Colonic mucosa (tissue), 4 donors: ENCODE measurements at regions not wholly inside any gene's neighbourhood (a gene's known extent, or its start where the extent isn't known, plus 50 kb on each side); places are given as distances from the start of the nearest gene placed in this dataset.
"Not testable (repeated sequence)": the region's sequence is repeated elsewhere in the genome, so short reads cannot be mapped to it uniquely, and the experiment has no call there.

Experiments used
- DNase-seq: peaks from one replicate; pipeline ENCODE4 v3.0.0-alpha.2; 2020
- H3K27ac ChIP-seq: fragments of 200-600 bp; one replicate; pipeline ENCODE4 v1.8.0; 2021
- H3K27me3 ChIP-seq: fragments of 200-600 bp; one replicate; pipeline ENCODE4 v1.8.0; 2021
- H3K36me3 ChIP-seq: fragments of 200-600 bp; one replicate; pipeline ENCODE4 v1.8.0; 2021
- H3K4me1 ChIP-seq: fragments of 200-600 bp; one replicate; pipeline ENCODE4 v1.8.0; 2021; ENCODE audit warnings: mild to moderate bottlenecking
- H3K4me3 ChIP-seq: fragments of 200-600 bp; one replicate; pipeline ENCODE4 v1.8.0; 2021
- H3K9ac ChIP-seq, 2 donors: one replicate each; pipeline ENCODE4 v1.7.0; 2013; ENCODE audit warnings: control low read depth in 2 of 2, low read depth in 2 of 2, low read length in 2 of 2
- H3K9me3 ChIP-seq: fragments of 200-600 bp; one replicate; pipeline ENCODE4 v1.8.0; 2021
- CTCF ChIP-seq: fragments of 200-600 bp; IDR thresholded peaks from one replicate; pipeline ENCODE4 v1.8.0; 2022; ENCODE audit warnings: antibody characterized with exemption, mild to moderate bottlenecking
- intact Hi-C: fragments of 100-400 bp; cut with DNase I; formaldehyde crosslinking; loops from one replicate; pipeline ENCODE4 v1.14.1; 2022
- donor health status: healthy.
- donor health status: DM: no; HTN: no; CAD: no.
- donor health status: DM: no; HTN: no; CAD: no.

- H3K27ac ChIP-seq = no peak overlapping the region
- TF ChIP-seq CTCF = no peak
- H3K9me3 ChIP-seq = no peaks in the 10 kb centered on the region
- H3K27me3 ChIP-seq = no peaks in the 10 kb centered on the region
- intact Hi-C loops = no loop called here
- H3K9ac ChIP-seq = no peak overlapping the region
- H3K4me3 ChIP-seq = no peak overlapping the region
- H3K36me3 ChIP-seq = no peaks in the 10 kb centered on the region
- DNase-seq = no peak
- H3K4me1 ChIP-seq = no peaks in the 10 kb centered on the region
These were observed 1950.9 kb upstream of the DEFB115 start for GRCh38 chr20:29306390-29307072.

GRCh38 chr20:29307484-29307883 is 1950.0 kb upstream of the DEFB115 start:
- H3K27me3 ChIP-seq, intact Hi-C loops, H3K9me3 ChIP-seq, H3K9ac ChIP-seq, DNase-seq, H3K36me3 ChIP-seq, H3K27ac ChIP-seq, H3K4me1 ChIP-seq, H3K4me3 ChIP-seq: not testable (repeated sequence)

GRCh38 chr20:29308956-29309355 is 1948.5 kb upstream of the DEFB115 start:
- not testable (repeated sequence) for H3K9me3 ChIP-seq, H3K27ac ChIP-seq, DNase-seq

DNA sequence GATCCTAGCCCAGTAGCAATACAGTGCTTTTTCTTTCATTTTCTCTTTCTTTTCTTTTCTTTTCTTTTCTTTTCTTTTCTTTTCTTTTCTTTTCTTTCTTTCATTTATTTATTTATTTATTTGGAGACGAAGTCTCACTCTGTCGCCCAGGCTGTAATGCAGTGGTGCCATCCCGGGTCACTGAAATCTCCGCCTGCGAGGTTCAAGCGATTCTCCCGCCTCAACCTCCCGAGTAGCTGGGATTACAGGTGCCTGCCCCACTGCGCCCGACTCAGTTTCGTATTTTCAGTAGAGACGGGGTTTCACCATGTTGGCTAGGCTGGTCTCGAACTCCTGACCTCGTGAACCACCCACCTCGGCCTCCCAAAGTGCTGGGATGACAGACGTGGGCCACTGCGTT is 1948.0 kb upstream of the DEFB115 start:
- H3K27me3 ChIP-seq, DNase-seq, H3K27ac ChIP-seq, H3K9me3 ChIP-seq, H3K4me3 ChIP-seq, intact Hi-C loops, H3K4me1 ChIP-seq, H3K36me3 ChIP-seq, H3K9ac ChIP-seq: not testable (repeated sequence)

More at GRCh38 chr20:29308956-29309355, 1948.5 kb upstream of the DEFB115 start:
- H3K4me3 ChIP-seq, H3K9ac ChIP-seq, intact Hi-C loops, H3K4me1 ChIP-seq, H3K36me3 ChIP-seq, H3K27me3 ChIP-seq: not testable (repeated sequence)

- intact Hi-C loops, H3K27ac ChIP-seq, H3K9me3 ChIP-seq, H3K4me1 ChIP-seq, H3K4me3 ChIP-seq, H3K9ac ChIP-seq, H3K36me3 ChIP-seq, H3K27me3 ChIP-seq, DNase-seq: not testable (repeated sequence)
These were observed 1946.4 kb upstream of the DEFB115 start for GRCh38 chr20:29311046-29311445.

- H3K4me3 ChIP-seq, DNase-seq, H3K36me3 ChIP-seq, H3K4me1 ChIP-seq, H3K9me3 ChIP-seq, H3K27ac ChIP-seq, H3K9ac ChIP-seq, intact Hi-C loops, H3K27me3 ChIP-seq: not testable (repeated sequence)
These were observed 1944.8 kb upstream of the DEFB115 start for GRCh38 chr20:29312679-29313078.

- H3K27ac ChIP-seq = no peak overlapping the region
- no peaks in the 10 kb centered on the region for H3K27me3 ChIP-seq
- no peak for TF ChIP-seq CTCF
- no peaks in the 10 kb centered on the region for H3K36me3 ChIP-seq
- H3K9ac ChIP-seq = no peak overlapping the region
- intact Hi-C loops = no loop called here
- no peaks in the 10 kb centered on the region for H3K9me3 ChIP-seq
- DNase-seq = no peak
- no peak overlapping the region for H3K4me3 ChIP-seq
- H3K4me1 ChIP-seq = no peaks in the 10 kb centered on the region
These were observed 1944.0 kb upstream of the DEFB115 start for GRCh38 chr20:29313481-29313880.

GRCh38 chr20:29314294-29314693 is 1943.2 kb upstream of the DEFB115 start:
- H3K27me3 ChIP-seq = no peaks in the 10 kb centered on the region
- H3K4me1 ChIP-seq = no peaks in the 10 kb centered on the region
- intact Hi-C loops = no loop called here
- no peaks in the 10 kb centered on the region for H3K9me3 ChIP-seq
- no peak overlapping the region for H3K27ac ChIP-seq
- no peaks in the 10 kb centered on the region for H3K36me3 ChIP-seq
- H3K4me3 ChIP-seq = no peak overlapping the region
- H3K9ac ChIP-seq = no peak overlapping the region
- no peak for DNase-seq
- TF ChIP-seq CTCF = no peak
